T-helper 2 cell treated with Interferon-gamma antibody and Interleukin-4, amounts not matched to agents 5 μg/mL and 100 μg/mL, for 36 hours (primary cell): ENCODE measurements at regions not wholly inside any gene's neighbourhood (a gene's known extent, or its start where the extent isn't known, plus 50 kb on each side); places are given as distances from the start of the nearest gene placed in this dataset.

Source experiments
- DNase-seq: peaks from one replicate; pipeline ENCODE4 v3.0.0; 2021; ENCODE audit warnings: low spot score
- H3K27ac Mint-ChIP-seq: one replicate; pipeline ENCODE4 v1.8.0; 2021; ENCODE audit warnings: mild to moderate bottlenecking, mixed read lengths
- H3K27me3 Mint-ChIP-seq: one replicate; pipeline ENCODE4 v1.8.0; 2021; ENCODE audit warnings: low read depth, mixed read lengths
- H3K36me3 Mint-ChIP-seq: one replicate; pipeline ENCODE4 v1.8.0; 2021; ENCODE audit warnings: low read depth, mixed read lengths
- H3K4me1 Mint-ChIP-seq: one replicate; pipeline ENCODE4 v1.8.0; 2021; ENCODE audit warnings: low read depth, mixed read lengths
- H3K4me3 Mint-ChIP-seq: one replicate; pipeline ENCODE4 v1.8.0; 2022; ENCODE audit warnings: mild to moderate bottlenecking, moderate library complexity, mixed read lengths
- H3K9me3 Mint-ChIP-seq: one replicate; pipeline ENCODE4 v1.8.0; 2021; ENCODE audit warnings: mixed read lengths

DNA sequence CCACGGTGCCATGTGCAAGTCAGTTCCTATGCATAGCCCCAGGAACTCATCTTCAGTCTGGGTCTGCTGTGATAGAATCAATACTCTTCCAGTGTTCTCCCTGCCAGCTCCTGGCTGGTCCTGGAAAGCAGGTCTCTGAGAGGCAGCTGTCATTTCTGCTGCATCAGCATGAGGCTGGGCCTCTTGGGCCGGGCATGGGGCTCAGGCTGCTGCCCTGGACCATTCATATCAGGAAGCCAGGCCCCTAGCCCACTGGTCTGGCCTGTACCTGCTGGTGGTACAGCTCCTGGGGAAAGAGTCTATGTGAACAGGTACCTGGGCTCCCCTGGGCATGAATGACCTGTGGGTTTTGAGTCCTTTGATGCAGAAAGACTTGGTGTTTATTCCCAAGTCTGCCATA lies 173.6 kb upstream of the CSF3R start:
- Mint-ChIP-seq H3K27ac (no peak overlapping the region), H3K4me1 (no peaks in the 10 kb centered on the region), H3K36me3 (no peaks in the 10 kb centered on the region)

DNA sequence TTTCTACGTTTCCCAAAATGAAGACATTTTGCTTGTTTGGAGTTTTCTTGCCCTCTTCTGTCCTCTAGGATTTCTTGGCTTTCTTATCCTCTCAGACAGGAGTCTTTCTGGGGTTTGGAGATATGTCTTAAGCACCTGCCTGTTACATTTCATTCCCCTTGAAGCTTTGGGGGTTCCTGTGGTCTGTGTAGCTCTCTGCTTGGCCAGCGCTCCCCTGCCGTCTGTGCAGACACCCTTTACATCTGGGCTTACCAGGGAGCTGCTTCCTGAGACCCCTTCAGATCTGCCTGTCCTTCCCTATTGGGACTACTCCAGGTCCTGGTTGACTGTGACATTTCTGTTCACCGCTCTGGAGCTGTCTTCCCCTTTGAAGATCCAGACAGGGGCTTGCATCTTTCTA lies 171.9 kb upstream of the CSF3R start:
- Mint-ChIP-seq H3K4me1 (peaks cover 1% of the 10 kb centered on the region), H3K36me3 (no peaks in the 10 kb centered on the region), H3K27ac (no peak overlapping the region), H3K27me3 (peaks cover 14% of the 10 kb centered on the region), H3K4me3 (no peak overlapping the region), H3K9me3 (no peaks in the 10 kb centered on the region)
- no peak for DNase-seq

More for the DNA sequence above, 173.6 kb upstream of the CSF3R start:
- H3K4me3 Mint-ChIP-seq = no peak overlapping the region
- no peaks in the 10 kb centered on the region for H3K9me3 Mint-ChIP-seq
- DNase-seq = no peak
- peaks cover 3% of the 10 kb centered on the region for H3K27me3 Mint-ChIP-seq

DNA sequence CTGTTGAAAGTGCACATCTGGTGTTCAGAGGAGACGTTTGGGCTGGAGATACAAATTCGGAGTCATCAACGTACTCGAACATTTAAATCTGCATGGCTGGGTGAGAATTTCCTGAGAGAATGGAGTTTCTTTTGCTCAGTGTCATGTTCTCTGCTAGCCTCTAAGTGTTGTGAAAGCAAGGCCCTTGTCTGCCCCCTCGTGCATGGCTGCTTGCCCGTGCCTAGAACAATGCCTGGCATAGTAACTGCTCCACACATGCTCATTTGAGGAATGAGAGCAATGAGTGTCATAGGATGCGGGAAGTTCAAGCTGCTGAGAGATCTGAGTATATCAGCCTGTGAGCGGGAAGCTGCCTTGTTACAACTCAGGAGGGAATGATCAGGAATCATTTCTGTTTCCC lies 171.1 kb upstream of the CSF3R start:
- Mint-ChIP-seq H3K4me3 (no peak overlapping the region), H3K9me3 (no peaks in the 10 kb centered on the region), H3K27ac (no peak overlapping the region), H3K36me3 (no peaks in the 10 kb centered on the region), H3K27me3 (peaks cover 15% of the 10 kb centered on the region), H3K4me1 (peaks cover 1% of the 10 kb centered on the region)
- no peak for DNase-seq

DNA sequence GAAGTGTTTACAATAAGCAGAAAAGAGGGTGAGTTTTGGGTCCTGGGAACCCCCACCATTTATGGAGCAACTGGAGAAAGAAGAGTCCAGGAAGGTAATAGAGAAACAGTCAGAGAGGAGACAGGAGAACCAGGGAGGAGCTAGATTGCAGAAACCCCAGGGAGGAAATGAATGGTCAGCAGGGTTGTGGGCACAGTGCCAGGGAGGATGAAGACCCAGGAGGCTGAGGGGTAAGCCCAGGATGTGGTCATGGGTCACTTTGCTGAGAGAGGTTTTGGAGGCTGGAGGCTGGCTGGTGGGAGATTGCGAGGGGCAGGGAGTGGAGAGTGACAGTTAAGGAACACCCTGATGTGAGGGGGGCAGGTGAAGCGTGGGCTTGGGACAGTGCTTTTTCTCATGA lies 169.9 kb upstream of the CSF3R start:
- H3K4me1 Mint-ChIP-seq = peaks cover 1% of the 10 kb centered on the region
- H3K4me3 Mint-ChIP-seq = no peak overlapping the region
- DNase-seq = no peak
- no peaks in the 10 kb centered on the region for H3K36me3 Mint-ChIP-seq
- no peaks in the 10 kb centered on the region for H3K9me3 Mint-ChIP-seq
- H3K27ac Mint-ChIP-seq = no peak overlapping the region
- H3K27me3 Mint-ChIP-seq = peaks cover 17% of the 10 kb centered on the region

DNA sequence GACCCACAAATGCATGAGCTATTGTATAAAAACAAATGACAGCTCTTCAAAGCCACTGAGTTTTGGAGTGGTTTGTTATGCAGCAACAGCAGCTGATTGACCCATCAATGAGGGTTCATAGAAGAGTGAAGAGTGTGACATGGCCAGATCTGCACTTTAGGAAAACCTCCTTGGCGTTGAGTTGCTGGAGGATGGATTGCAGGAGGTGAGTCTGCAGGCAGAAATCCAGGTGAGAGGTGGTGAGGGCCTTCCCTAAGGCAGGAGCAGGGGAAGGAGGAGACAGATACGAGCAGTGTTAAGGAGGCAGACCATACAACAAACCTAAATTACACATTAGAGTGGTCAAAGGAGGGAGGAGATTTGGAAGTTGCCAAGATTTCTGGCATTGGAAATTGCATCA lies 169.3 kb upstream of the CSF3R start:
- DNase-seq = no peak
- Mint-ChIP-seq H3K27ac (no peak overlapping the region), H3K27me3 (peaks cover 17% of the 10 kb centered on the region), H3K4me3 (no peak overlapping the region), H3K36me3 (no peaks in the 10 kb centered on the region), H3K9me3 (no peaks in the 10 kb centered on the region), H3K4me1 (peaks cover 1% of the 10 kb centered on the region)

DNA sequence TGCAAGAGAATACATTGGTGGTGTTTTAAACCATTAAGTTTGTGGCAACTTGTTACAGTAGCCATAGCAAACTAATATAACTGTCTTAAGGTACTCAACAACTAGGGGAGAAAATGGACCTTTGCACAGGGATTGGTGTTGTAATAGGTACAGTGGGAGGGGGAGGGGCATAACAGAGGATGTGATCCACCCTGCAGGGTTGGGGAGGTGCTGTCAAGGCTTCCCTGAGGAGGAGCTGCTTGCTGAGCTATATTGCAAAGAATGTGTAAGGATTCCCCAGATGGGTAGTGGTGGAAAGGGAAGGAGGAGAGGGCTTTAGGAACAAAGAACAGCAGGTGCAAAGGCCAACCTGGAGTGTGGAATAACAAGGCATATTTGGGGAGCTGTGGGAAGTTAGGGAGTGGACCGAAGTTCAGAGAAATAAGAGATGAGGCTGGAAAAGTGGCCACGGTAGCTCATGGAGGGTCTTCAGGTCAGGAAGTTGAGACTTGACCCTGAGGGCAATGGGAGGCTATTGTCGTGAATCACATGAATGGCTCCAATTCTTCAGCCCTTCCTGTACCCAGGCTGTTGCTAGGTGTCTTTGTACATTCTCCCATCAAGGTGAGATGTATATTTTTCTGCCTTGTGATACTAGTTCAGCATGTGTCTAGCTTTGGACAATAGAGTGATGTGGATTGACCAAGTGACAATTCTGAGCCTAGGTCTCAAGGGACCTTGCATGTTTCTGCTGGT lies 168.6 kb upstream of the CSF3R start:
- no peaks in the 10 kb centered on the region for H3K9me3 Mint-ChIP-seq
- H3K27ac Mint-ChIP-seq = no peak overlapping the region
- H3K27me3 Mint-ChIP-seq = peaks cover 17% of the 10 kb centered on the region
- DNase-seq = no peak
- H3K36me3 Mint-ChIP-seq = no peaks in the 10 kb centered on the region
- H3K4me3 Mint-ChIP-seq = no peak overlapping the region
- peaks cover 1% of the 10 kb centered on the region for H3K4me1 Mint-ChIP-seq

DNA sequence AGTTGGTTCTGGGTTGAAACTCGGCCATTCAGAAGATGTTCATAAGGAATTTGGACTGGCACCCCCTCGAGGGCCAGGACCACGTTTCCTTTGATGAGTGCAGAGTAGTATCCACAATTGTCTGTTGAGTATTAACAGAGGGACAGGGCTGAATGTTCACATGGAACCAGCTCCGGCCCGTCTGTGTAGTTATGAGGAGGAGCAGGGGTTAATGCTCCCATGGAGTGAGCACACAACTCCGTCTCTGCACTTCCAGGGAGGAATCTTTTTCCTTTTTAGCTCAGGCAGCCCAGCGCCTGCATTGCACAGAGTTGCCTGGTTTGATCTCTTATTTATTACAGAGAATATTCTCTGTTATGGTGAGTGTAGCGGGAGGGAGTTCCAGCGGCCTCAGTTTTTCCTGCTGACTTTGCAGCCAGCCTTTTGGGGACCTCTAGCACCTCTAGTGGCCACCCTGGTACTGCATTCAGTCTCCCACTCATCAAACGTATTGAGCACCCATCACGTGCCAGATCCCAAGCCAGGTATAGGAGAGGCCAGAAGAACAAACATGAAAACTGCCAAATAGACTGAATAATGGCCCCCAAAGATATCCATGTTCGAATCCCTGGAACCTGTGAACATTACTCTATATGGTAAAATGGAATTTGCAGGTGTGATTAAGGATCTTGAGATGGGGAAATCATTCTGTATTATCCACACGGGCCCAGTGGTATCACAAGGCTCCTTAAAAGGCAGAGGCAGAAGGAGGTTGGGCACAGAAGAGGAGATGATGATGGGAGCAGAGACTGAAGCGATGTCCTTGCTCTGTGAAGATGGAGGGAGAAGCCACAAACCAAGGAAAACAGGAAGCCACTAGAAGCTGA lies 167.7 kb upstream of the CSF3R start:
- Mint-ChIP-seq H3K4me3 (no peak overlapping the region), H3K36me3 (no peaks in the 10 kb centered on the region), H3K27ac (no peak overlapping the region), H3K4me1 (peaks cover 1% of the 10 kb centered on the region), H3K9me3 (no peaks in the 10 kb centered on the region), H3K27me3 (peaks cover 17% of the 10 kb centered on the region)
- peak; percentile 35 for DNase-seq

DNA sequence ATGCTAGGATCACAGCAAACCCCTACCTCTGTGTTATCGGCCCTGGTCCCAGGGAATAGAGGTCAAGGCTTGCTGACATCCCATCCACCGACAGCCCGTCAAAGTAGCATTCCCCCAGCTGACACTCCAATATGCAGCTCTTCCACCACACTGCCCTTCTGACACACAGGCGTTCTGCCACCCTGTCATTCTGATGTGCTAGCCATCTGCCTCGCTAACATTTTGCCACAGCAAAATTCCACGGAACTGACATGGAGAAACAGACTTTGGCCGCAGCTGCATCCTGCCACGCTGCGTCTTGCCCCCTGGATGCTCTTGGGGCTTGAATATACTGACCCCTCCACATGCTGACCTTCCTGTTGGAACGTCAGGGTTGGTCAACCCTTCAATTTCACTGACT lies 163.2 kb upstream of the CSF3R start:
- Mint-ChIP-seq H3K36me3 (no peaks in the 10 kb centered on the region), H3K4me1 (peaks cover 1% of the 10 kb centered on the region), H3K27me3 (peaks cover 14% of the 10 kb centered on the region), H3K4me3 (no peak overlapping the region), H3K9me3 (no peaks in the 10 kb centered on the region), H3K27ac (no peak overlapping the region)
- no peak for DNase-seq

DNA sequence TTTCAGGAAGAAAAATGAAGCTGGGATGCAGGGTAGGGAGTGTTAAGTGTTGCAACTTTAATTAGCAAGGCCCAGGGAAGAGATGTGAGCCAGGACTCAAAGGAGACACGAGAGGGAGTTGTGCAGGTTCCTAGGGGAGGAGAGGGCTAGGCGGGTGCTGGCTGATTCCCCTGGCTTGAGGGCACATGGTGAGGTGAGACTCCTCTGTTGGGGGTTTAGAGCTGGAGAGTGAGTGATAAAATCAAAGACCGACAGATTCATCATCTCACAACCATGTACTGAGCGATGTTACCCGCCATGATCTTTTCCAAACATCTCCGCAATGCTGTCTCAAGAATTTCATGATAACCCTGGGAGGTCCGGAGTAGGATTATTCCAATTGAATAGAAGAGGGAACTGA lies 161.8 kb upstream of the CSF3R start:
- Mint-ChIP-seq H3K36me3 (no peaks in the 10 kb centered on the region), H3K4me3 (no peak overlapping the region), H3K27ac (no peak overlapping the region), H3K4me1 (no peaks in the 10 kb centered on the region), H3K9me3 (no peaks in the 10 kb centered on the region), H3K27me3 (peaks cover 3% of the 10 kb centered on the region)
- DNase-seq = no peak

DNA sequence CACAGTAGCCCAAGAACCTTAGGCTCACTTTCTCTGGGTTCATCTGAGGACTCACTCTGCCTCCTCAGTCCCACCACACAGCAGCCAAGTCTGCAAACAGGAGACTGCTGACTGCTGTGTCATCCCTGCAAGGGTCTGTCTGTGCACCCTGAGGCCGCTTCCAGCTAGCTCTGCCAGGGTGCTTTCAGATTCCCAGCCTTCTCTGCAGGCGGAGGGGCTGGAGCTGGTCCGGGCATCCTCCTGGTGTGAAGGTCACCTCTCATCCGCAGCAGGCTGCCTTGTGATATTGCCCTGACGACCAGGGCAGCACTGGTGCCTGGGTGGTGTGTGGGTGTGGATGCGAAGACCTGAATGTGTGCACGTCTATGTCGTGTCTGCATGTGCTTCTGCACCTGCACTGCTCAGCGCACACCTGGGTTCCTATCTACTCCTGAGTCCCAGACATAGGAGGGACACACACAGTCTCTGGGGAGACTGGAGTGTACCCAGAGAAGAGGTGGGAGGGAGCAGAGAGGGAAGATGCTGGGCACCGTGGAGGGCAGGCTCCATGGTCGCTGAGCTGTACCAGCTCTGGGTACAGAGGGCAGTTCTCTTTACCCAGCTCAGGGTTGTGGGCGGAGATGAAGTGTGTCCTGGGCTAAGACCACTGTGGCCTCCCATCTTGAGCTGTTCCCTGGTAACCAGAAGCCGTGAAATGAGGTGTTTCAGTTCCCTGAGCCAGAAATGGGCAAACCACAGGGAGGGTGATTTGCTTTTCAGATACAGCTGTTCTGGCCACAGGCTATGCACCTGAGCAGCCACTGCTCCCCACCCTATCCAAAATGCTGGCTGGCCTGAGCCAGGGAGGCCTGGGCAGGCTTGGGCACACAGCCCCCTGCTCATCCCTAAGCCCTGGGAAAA lies 160.9 kb upstream of the CSF3R start:
- H3K27me3 Mint-ChIP-seq = peaks cover 3% of the 10 kb centered on the region
- no peaks in the 10 kb centered on the region for H3K4me1 Mint-ChIP-seq
- H3K9me3 Mint-ChIP-seq = no peaks in the 10 kb centered on the region
- H3K4me3 Mint-ChIP-seq = no peak overlapping the region
- no peak for DNase-seq
- H3K27ac Mint-ChIP-seq = no peak overlapping the region
- H3K36me3 Mint-ChIP-seq = no peaks in the 10 kb centered on the region

DNA sequence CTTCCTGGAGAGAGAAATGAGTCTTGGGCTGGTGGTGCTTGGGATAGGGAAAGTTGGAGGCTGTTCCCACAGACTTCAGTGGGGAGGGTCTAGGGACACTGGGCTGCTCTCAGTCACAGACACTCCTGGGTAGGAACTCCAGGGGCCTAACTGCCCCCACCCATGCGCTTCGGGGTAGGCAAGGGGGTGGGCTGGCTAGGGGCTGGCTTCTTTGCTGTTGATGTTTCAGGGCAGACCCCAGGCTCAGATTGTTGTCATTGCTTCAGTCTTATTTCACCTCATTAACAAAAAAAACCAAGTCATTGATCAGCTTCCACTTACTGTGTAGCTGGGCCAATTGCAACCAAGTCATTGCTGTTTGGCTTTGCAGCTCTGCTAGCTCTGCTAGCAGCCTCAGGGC lies 160.1 kb upstream of the CSF3R start:
- no peaks in the 10 kb centered on the region for H3K9me3 Mint-ChIP-seq
- no peak overlapping the region for H3K27ac Mint-ChIP-seq
- no peaks in the 10 kb centered on the region for H3K36me3 Mint-ChIP-seq
- H3K4me1 Mint-ChIP-seq = no peaks in the 10 kb centered on the region
- no peaks in the 10 kb centered on the region for H3K27me3 Mint-ChIP-seq
- no peak overlapping the region for H3K4me3 Mint-ChIP-seq
- DNase-seq = no peak

DNA sequence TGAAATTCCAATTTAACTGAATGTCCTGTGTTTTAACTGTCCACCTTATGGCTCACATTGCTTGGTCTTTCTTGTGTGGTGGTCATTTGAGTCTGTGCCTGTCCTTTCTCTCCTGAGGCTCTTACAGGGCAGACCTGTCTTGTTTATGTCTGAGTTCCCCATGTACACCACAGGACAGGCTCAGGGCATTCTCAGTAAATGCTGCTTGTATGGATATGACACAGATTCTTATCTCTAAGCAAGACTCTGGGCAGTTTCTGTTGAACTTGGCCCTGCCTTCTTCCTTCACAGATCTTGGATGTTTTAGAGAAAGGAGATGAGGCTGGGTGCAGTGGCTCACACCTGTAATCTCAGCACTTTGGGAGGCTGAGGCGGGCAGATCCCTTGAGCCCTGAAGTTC lies 159.1 kb upstream of the CSF3R start:
- Mint-ChIP-seq H3K4me1 (no peaks in the 10 kb centered on the region), H3K27me3 (no peaks in the 10 kb centered on the region), H3K4me3 (no peak overlapping the region), H3K9me3 (no peaks in the 10 kb centered on the region), H3K36me3 (no peaks in the 10 kb centered on the region), H3K27ac (no peak overlapping the region)
- no peak for DNase-seq

DNA sequence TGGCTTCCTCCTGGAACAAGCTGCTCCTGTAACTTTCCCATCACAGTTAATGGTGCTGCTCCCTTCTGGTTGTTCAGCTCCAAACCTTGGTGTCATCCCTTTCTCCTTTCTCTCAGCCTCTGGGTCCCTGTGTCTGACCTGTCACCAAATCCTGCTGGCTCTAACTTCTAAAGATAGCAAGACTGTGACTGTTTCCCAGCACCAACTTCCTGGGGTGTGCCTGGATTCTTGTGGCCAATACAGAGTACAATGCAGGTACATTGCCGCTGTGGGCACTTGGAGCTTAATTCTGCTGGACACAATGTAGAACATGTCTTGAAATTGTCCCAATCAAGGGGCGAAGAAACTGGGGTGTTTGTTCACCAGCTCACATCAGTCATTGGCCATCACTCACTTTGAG lies 156.7 kb upstream of the CSF3R start:
- DNase-seq = no peak
- Mint-ChIP-seq H3K4me1 (no peaks in the 10 kb centered on the region), H3K9me3 (no peaks in the 10 kb centered on the region), H3K4me3 (no peak overlapping the region), H3K27ac (no peak overlapping the region), H3K36me3 (no peaks in the 10 kb centered on the region), H3K27me3 (no peaks in the 10 kb centered on the region)

DNA sequence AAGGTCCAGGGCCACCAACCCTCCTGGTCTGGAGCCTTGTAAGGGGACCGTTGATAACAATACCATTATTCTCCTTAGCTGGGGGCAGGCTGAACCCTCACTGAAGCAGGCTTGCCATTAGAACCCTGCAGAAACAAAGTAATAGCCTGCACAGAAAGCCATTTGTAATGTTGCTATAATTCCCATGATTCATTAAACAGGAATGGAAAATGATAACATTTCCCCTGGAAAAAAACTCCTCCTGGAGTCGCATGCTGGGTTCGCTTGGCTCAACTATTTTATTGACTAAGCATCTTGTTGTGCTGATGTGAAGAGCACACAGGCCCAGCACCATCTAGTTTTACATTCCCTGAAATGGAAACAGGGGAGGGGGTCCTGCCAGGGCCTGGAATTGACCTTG lies 155.6 kb upstream of the CSF3R start:
- H3K36me3 Mint-ChIP-seq = no peaks in the 10 kb centered on the region
- H3K27ac Mint-ChIP-seq = no peak overlapping the region
- H3K4me1 Mint-ChIP-seq = no peaks in the 10 kb centered on the region
- no peak for DNase-seq
- no peak overlapping the region for H3K4me3 Mint-ChIP-seq
- H3K27me3 Mint-ChIP-seq = no peaks in the 10 kb centered on the region
- no peaks in the 10 kb centered on the region for H3K9me3 Mint-ChIP-seq
